Ishikawa (cell line): ENCODE measurements at regions not wholly inside any gene's neighbourhood (a gene's known extent, or its start where the extent isn't known, plus 50 kb on each side); places are given as distances from the start of the nearest gene placed in this dataset.

Experiments used
- CEBPB ChIP-seq: IDR thresholded peaks from 2 replicates; pipeline ENCODE4 v1.6.1; 2012
- CREB1 ChIP-seq: IDR thresholded peaks from 2 replicates; pipeline ENCODE4 v1.6.1; 2012; ENCODE audit warnings: low read depth
- EGR1 ChIP-seq: IDR thresholded peaks from 2 replicates; pipeline ENCODE4 v1.6.1; 2012
- EP300 ChIP-seq: IDR thresholded peaks from 2 replicates; pipeline ENCODE4 v1.6.1; 2012; ENCODE audit warnings: borderline replicate concordance
- FOXM1 ChIP-seq: IDR thresholded peaks from 2 replicates; pipeline ENCODE4 v1.6.1; 2012; ENCODE audit warnings: low read depth, borderline replicate concordance
- MAX ChIP-seq: IDR thresholded peaks from 2 replicates; pipeline ENCODE4 v1.6.1; 2012
- NFIC ChIP-seq: IDR thresholded peaks from 2 replicates; pipeline ENCODE4 v1.6.1; 2012
- RAD21 ChIP-seq: IDR thresholded peaks from 2 replicates; pipeline ENCODE4 v1.6.1; 2012; ENCODE audit warnings: low read depth
- REST ChIP-seq: IDR thresholded peaks from 2 replicates; pipeline ENCODE4 v1.6.1; 2012; ENCODE audit warnings: low read depth, mild to moderate bottlenecking
- TAF1 ChIP-seq: IDR thresholded peaks from 2 replicates; pipeline ENCODE4 v1.6.1; 2012; ENCODE audit warnings: low read depth, mild to moderate bottlenecking
- TCF12 ChIP-seq: IDR thresholded peaks from 2 replicates; pipeline ENCODE4 v1.6.1; 2012; ENCODE audit warnings: low read depth
- TEAD4 ChIP-seq: IDR thresholded peaks from 2 replicates; pipeline ENCODE4 v1.6.1; 2012
- USF1 ChIP-seq: IDR thresholded peaks from 2 replicates; pipeline ENCODE4 v1.6.1; 2012
- YY1 ChIP-seq: IDR thresholded peaks from 2 replicates; pipeline ENCODE4 v1.6.1; 2012; ENCODE audit warnings: low read depth

- TF ChIP-seq EGR1, result no peak
- TF ChIP-seq USF1, result no peak
- no peak for TF ChIP-seq YY1
- no peak for TF ChIP-seq REST
- TF ChIP-seq CEBPB, result no peak
- no peak for TF ChIP-seq FOXM1
- TF ChIP-seq MAX, result no peak
- no peak for TF ChIP-seq TEAD4
- TF ChIP-seq EP300, result no peak
- TF ChIP-seq CREB1, result no peak
- no peak for TF ChIP-seq RAD21
- no peak for TF ChIP-seq TAF1
- TF ChIP-seq NFIC, result no peak
- no peak for TF ChIP-seq TCF12
These were observed 450.8 kb downstream of the GRXCR1 start for GRCh38 chr4:43343298-43343697.
